ENCODE measurements at regions not wholly inside any gene's neighbourhood (a gene's known extent, or its start where the extent isn't known, plus 50 kb on each side); places are given as distances from the start of the nearest gene placed in this dataset.

GRCh38 chr1:223462047-223462630 lies 68.9 kb downstream of the CCDC185 start:
- H3K9me3 Mint-ChIP-seq = no peaks in the 10 kb centered on the region

GRCh38 chr1:223462866-223463404 lies 69.7 kb downstream of the CCDC185 start:
- H3K9me3 Mint-ChIP-seq = no peaks in the 10 kb centered on the region
- no peaks in the 10 kb centered on the region for H3K4me1 Mint-ChIP-seq (ENCODE audit: unreplicated experiment)
- no peak overlapping the region for H3K4me3 Mint-ChIP-seq
- no peak for TF ChIP-seq CTCF (conservative IDR thresholded peaks at IDR 0.05)
- H3K27me3 Mint-ChIP-seq = no peaks in the 10 kb centered on the region
- no peak for DNase-seq (ENCODE audit: extremely low spot score, unreplicated experiment)
- H3K36me3 Mint-ChIP-seq = no peaks in the 10 kb centered on the region
- no peak overlapping the region for H3K27ac Mint-ChIP-seq

More at GRCh38 chr1:223462047-223462630, 68.9 kb downstream of the CCDC185 start:
- Mint-ChIP-seq H3K27ac (no peak overlapping the region), H3K27me3 (no peaks in the 10 kb centered on the region), H3K4me1 (ENCODE audit: unreplicated experiment) (no peaks in the 10 kb centered on the region), H3K36me3 (no peaks in the 10 kb centered on the region), H3K4me3 (no peak overlapping the region)
- TF ChIP-seq CTCF (conservative IDR thresholded peaks at IDR 0.05) = no peak
- no peak for DNase-seq (ENCODE audit: extremely low spot score, unreplicated experiment)

- Mint-ChIP-seq H3K9me3 (no peaks in the 10 kb centered on the region), H3K4me1 (ENCODE audit: unreplicated experiment) (peaks cover 4% of the 10 kb centered on the region), H3K27me3 (no peaks in the 10 kb centered on the region), H3K36me3 (no peaks in the 10 kb centered on the region), H3K27ac (no peak overlapping the region), H3K4me3 (no peak overlapping the region)
- no peak for DNase-seq (ENCODE audit: extremely low spot score, unreplicated experiment)
- no peak for TF ChIP-seq CTCF (conservative IDR thresholded peaks at IDR 0.05)
Measured at GRCh38 chr1:223466151-223466550, 72.9 kb downstream of the CCDC185 start.

- H3K27me3 Mint-ChIP-seq = peaks cover 13% of the 10 kb centered on the region
- no peaks in the 10 kb centered on the region for H3K36me3 Mint-ChIP-seq
- H3K4me1 Mint-ChIP-seq (ENCODE audit: unreplicated experiment) = peaks cover 4% of the 10 kb centered on the region
- H3K27ac Mint-ChIP-seq = no peak overlapping the region
- no peak overlapping the region for H3K4me3 Mint-ChIP-seq
- no peaks in the 10 kb centered on the region for H3K9me3 Mint-ChIP-seq
- TF ChIP-seq CTCF (conservative IDR thresholded peaks at IDR 0.05) = no peak
- DNase-seq (ENCODE audit: extremely low spot score, unreplicated experiment) = no peak
Measured at GRCh38 chr1:223471566-223471965, 78.4 kb downstream of the CCDC185 start.

- Mint-ChIP-seq H3K4me1 (ENCODE audit: unreplicated experiment) (peaks cover 4% of the 10 kb centered on the region), H3K27me3 (peaks cover 18% of the 10 kb centered on the region), H3K27ac (no peak overlapping the region), H3K9me3 (no peaks in the 10 kb centered on the region), H3K36me3 (no peaks in the 10 kb centered on the region), H3K4me3 (no peak overlapping the region)
- no peak for DNase-seq (ENCODE audit: extremely low spot score, unreplicated experiment)
- TF ChIP-seq CTCF (conservative IDR thresholded peaks at IDR 0.05) = no peak
Measured at GRCh38 chr1:223472057-223472456, 78.8 kb downstream of the CCDC185 start.

Measured in type B pancreatic cell (in vitro differentiated cells).